Effector memory CD8-positive, alpha-beta T cell (primary cell): ENCODE measurements at regions not wholly inside any gene's neighbourhood (a gene's known extent, or its start where the extent isn't known, plus 50 kb on each side); places are given as distances from the start of the nearest gene placed in this dataset.
A peak's percentile ranks its signal among the peaks of the same experiment; 100 is the strongest.

Experiments used
- ATAC-seq: fragments of 150-1000 bp; cut with Tn5 transposase; replicated peaks from 2 replicates; pipeline ENCODE4 v1.10.0; 2021; ENCODE audit warnings: mild to moderate bottlenecking, moderate library complexity
- DNase-seq, 3 experiments: peaks; one replicate each; pipeline ENCODE4 v3.0.0; 2021
- H3K27ac Mint-ChIP-seq, 2 donors: one replicate each; pipeline ENCODE4 v1.8.0; 2022; ENCODE audit warnings: mild to moderate bottlenecking in 2 of 2, mixed read lengths in 2 of 2, moderate library complexity in 2 of 2
- H3K27me3 Mint-ChIP-seq, 2 donors: one replicate each; pipeline ENCODE4 v1.8.0; 2022; ENCODE audit warnings: mixed read lengths in 2 of 2
- H3K36me3 Mint-ChIP-seq: one replicate; pipeline ENCODE4 v1.8.0; 2022; ENCODE audit warnings: mild to moderate bottlenecking, moderate library complexity, mixed read lengths; ENCODE audit not compliant: insufficient read depth
- H3K4me1 Mint-ChIP-seq, 2 donors: one replicate each; pipeline ENCODE4 v1.8.0; 2022; ENCODE audit warnings: low read depth in 2 of 2, mixed read lengths in 2 of 2
- H3K4me3 Mint-ChIP-seq, 2 donors: one replicate each; pipeline ENCODE4 v1.8.0; 2022; ENCODE audit warnings: mild to moderate bottlenecking in 2 of 2, mixed read lengths in 2 of 2, moderate library complexity in 2 of 2
- H3K9me3 Mint-ChIP-seq, 2 donors: one replicate each; pipeline ENCODE4 v1.8.0; 2022; ENCODE audit warnings: mixed read lengths in 2 of 2

DNA sequence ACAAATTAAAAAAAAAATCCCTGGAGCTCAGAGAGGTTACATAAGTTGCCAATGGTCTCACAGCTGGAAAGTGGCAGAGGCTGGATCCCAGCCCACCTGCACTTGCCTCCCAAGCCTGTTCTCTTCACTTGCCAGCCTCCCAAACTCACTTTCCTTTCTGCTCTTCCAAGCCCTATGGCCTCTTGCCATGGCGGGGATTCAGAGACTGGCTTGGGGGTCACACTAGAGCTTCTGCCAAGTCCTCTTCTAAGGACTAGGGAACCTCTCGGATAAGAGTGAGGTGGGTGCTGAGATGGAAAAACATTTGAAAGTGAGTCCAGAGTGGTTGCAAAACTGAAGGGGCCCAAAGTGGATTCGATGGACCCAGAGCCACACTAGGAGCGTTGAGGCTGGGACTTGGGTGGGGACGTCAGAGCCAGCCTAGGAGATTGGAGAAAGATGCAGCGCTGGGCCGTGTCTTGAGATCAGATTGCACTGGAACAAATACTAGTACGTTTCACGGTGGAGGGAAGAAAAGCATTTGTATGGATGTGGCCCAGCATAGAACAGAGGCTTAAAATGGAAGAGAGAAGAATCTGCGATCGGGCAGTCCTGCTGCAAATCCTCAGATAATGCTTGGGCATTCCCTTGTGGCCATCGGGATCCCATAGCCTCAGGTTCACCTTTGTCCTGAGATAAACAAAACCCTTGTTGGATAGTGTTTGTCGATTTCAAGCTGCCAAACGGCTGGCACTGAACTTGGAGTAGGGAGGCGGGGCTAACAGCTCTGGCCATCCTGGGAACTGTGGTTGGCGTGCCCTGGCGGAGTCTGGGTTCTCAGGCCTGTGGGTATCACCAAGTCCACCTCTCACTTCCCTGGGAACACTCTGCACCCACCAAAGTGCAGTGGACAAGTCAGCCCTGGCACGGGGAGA lies 84.8 kb downstream of the ING1 start:
- Mint-ChIP-seq H3K27me3 (peaks cover 63 to 64% of the 10 kb centered on the region in 2 donors), H3K27ac (no peak overlapping the region), H3K36me3 (no peaks in the 10 kb centered on the region), H3K4me3 (no peak overlapping the region), H3K9me3 (no peaks in the 10 kb centered on the region), H3K4me1 (peaks cover 5 to 12% of the 10 kb centered on the region in 2 donors)
- no peak for ATAC-seq
- no peak for DNase-seq

DNA sequence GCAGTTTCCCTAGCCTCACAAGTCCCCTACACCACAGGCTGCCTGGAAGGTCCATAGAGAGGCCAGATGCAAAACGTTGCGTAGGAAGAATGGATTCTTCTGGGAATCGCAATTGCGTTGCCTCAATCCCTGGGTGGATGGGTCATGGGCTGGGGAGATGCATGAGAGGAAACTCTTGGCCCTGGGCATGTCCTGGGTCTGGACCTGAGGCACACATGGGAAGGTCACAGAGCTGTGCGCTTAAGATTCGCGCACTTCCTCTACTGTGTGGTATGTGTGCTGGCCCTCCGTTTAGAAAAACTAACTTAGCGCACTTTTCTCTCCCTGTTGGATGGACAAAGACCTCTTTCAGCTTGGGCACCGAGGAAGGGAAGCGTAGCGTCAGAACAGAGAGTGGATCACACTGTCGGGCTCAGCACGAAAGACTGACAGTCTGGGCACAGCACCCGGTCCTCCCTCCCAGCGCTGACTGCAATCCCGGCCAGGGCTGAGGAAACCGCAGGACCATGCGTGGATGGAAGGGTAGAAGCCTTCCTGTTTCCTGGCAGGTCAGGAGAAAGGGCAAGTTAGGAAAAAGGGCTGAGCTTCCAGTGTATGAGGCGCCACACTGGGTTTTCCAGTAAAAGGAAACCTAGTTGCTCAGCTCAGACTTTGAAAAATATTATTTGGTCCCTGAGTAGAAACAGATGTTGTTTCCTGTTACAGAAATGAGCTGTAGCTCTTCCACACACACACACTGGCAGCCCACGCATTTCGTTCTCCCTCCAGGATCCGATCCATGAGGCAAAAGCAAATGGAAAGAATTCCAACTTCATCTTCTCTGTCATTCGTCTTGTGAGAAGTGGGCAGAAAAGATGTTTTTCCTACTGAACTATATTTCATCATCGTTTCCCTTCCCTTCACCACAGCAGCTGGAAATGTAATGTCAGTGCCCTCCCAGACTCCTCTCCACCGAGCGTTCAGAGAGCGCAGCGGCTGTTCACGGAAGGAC lies 86.0 kb downstream of the ING1 start:
- H3K9me3 Mint-ChIP-seq: no peaks in the 10 kb centered on the region
- no peak overlapping the region for H3K4me3 Mint-ChIP-seq
- no peak for ATAC-seq
- H3K36me3 Mint-ChIP-seq: no peaks in the 10 kb centered on the region
- no peak for DNase-seq
- H3K4me1 Mint-ChIP-seq: peaks cover 5 to 12% of the 10 kb centered on the region in 2 donors
- peaks cover 63 to 69% of the 10 kb centered on the region in 2 donors for H3K27me3 Mint-ChIP-seq
- peak overlapping the region in 1 of 2 donors; percentile 41 for H3K27ac Mint-ChIP-seq

DNA sequence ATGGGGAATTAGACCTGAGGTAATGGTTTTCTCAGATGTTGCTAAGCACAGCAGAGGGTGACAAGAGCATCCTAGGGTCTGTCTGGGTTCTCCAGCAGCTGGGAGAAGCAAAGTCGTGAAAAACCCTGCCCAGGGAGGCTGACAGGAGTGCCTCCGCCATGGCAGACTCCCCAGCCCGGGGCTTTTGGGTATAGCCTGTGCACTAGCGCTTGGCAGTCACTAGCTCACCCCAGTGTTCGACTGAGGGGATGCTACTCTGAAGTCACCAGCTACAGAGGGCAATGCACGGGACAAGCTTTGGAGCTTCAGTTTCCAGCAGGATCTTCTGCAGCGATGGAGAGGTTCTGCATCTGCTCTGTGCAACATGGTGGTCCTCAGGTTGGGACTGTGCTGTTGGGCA lies 87.5 kb downstream of the ING1 start:
- ATAC-seq: peak; percentile 69
- Mint-ChIP-seq H3K36me3 (no peaks in the 10 kb centered on the region), H3K27me3 (peaks cover 66 to 73% of the 10 kb centered on the region in 2 donors), H3K4me1 (peaks cover 5 to 12% of the 10 kb centered on the region in 2 donors), H3K9me3 (no peaks in the 10 kb centered on the region), H3K27ac (no peak overlapping the region), H3K4me3 (no peak overlapping the region)
- DNase-seq: no peak

DNA sequence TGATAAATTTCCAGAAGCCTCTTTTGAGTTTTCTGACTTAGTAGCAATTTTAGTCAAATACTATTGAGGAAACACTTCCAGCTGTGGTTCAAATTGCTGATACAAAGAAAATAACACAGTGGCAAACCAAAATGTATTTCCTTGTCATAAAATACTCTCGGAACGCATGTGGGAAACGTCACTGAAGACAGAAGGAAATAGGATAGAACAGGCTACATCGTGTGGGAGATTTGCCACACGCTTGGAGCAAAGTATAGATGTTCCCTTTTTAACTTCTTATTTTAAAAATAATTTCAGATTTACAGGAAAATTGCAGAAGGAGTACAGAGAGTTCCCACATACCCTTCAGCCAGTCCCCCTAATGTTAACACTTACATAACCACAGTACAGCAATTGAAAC lies 88.8 kb downstream of the ING1 start:
- no peaks in the 10 kb centered on the region for H3K36me3 Mint-ChIP-seq
- H3K4me3 Mint-ChIP-seq: no peak overlapping the region
- H3K9me3 Mint-ChIP-seq: no peaks in the 10 kb centered on the region
- H3K4me1 Mint-ChIP-seq: peaks cover 5 to 12% of the 10 kb centered on the region in 2 donors
- peaks cover 64 to 73% of the 10 kb centered on the region in 2 donors for H3K27me3 Mint-ChIP-seq
- ATAC-seq (no peak), DNase-seq (no peak)
- no peak overlapping the region for H3K27ac Mint-ChIP-seq

DNA sequence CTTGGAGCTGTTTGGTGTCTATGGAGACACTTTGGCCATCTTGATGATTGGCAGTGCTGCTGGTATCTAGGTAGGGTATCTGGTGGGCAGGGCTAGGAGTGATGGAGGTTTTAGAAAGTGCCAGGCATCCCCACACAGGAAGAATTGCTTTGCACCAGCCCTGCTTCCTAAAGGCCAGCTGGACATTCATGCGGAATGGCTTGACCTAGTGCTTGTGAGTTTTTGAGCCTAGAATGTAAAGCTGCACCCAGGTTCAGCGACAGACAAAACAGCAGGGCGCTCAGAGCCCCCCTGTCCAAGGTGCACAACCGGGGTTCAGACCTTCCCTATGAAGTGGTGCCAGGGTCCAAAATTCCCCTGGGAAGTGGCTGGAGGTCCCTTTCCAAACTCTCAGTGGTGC lies 93.1 kb downstream of the ING1 start:
- no peak for ATAC-seq
- no peaks in the 10 kb centered on the region for H3K9me3 Mint-ChIP-seq
- peaks cover 0 to 4% of the 10 kb centered on the region in 2 donors for H3K4me1 Mint-ChIP-seq
- no peak overlapping the region for H3K27ac Mint-ChIP-seq
- H3K36me3 Mint-ChIP-seq: no peaks in the 10 kb centered on the region
- H3K27me3 Mint-ChIP-seq: peaks cover 58 to 67% of the 10 kb centered on the region in 2 donors
- DNase-seq: no peak
- no peak overlapping the region for H3K4me3 Mint-ChIP-seq

DNA sequence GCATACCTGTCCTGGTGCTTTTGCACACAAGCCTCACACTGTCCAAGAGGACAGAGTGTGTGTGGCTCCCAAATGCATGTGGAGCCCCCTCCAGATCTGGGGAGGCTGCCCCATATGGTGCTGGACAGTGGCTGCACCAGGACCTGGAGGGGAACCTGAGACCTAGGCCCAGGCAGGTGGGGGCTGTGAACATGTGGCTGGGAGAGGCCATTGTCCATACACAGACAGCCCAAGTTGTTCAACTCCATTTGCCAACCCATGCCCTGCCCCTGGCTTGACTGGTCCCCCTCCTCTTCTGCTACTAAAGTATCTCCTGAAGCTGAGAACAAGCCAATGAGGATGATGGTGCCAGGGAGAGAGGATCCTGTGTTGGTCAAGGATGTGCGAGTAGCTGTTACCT lies 94.0 kb downstream of the ING1 start:
- H3K36me3 Mint-ChIP-seq: no peaks in the 10 kb centered on the region
- no peak overlapping the region for H3K4me3 Mint-ChIP-seq
- no peaks in the 10 kb centered on the region for H3K9me3 Mint-ChIP-seq
- H3K27me3 Mint-ChIP-seq: peaks cover 61 to 71% of the 10 kb centered on the region in 2 donors
- H3K27ac Mint-ChIP-seq: no peak overlapping the region
- no peak for ATAC-seq
- peaks cover 6 to 8% of the 10 kb centered on the region in 2 donors for H3K4me1 Mint-ChIP-seq
- no peak for DNase-seq

DNA sequence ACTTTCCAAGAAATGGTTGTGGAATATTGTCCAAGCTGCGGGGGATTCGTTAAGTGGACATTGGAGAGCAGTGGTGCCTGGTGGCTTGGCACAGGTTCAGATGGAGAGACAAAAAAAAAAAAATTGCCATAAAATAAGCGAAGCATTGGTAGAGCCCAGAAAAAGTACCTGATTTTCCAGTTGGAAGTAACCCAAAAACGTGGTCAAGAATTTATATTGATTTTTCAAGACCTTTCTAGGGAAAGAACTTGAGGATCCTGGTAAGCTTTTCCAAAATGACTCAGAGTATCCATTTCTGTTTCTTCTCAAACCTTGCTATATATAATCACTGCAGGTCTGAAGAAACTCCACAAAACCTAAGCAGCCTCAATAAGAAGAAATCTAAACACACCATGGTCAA lies 94.6 kb downstream of the ING1 start:
- ATAC-seq (no peak), DNase-seq (no peak)
- peaks cover 7 to 8% of the 10 kb centered on the region in 2 donors for H3K4me1 Mint-ChIP-seq
- H3K27me3 Mint-ChIP-seq: peaks cover 66 to 73% of the 10 kb centered on the region in 2 donors
- no peaks in the 10 kb centered on the region for H3K9me3 Mint-ChIP-seq
- H3K36me3 Mint-ChIP-seq: no peaks in the 10 kb centered on the region
- no peak overlapping the region for H3K27ac Mint-ChIP-seq
- no peak overlapping the region for H3K4me3 Mint-ChIP-seq

DNA sequence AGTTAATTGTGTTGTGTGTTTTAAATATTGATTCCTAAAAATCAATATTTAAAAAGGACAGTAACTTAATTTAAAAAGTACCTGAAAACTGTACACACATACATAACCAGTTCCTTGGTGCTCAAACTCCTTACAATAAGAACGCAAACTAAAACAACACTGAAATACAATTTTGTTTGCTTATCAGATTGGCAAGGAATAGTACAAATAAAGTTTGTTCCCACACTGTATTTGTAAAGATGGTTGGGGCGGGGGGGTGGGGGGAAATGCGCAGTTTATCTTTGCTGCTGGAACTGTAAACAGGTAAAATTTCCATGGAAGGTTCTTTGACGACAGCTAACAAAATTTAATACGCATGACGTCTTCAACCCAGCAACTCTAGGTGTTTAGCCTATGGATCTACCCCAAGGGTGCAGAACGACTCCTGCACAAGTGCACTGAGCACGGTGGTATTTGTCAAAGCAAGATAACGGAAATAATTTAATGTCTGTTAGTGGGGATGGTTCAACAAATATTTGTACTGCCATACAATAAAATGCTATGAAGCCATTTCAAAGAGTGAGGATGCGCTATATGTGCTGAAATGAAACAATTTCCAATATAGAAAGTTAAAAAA lies 96.5 kb downstream of the ING1 start:
- no peaks in the 10 kb centered on the region for H3K36me3 Mint-ChIP-seq
- no peak overlapping the region for H3K4me3 Mint-ChIP-seq
- no peak for DNase-seq
- no peaks in the 10 kb centered on the region for H3K9me3 Mint-ChIP-seq
- H3K4me1 Mint-ChIP-seq: peaks cover 7 to 8% of the 10 kb centered on the region in 2 donors
- H3K27ac Mint-ChIP-seq: no peak overlapping the region
- peaks cover 67 to 80% of the 10 kb centered on the region in 2 donors for H3K27me3 Mint-ChIP-seq
- no peak for ATAC-seq

DNA sequence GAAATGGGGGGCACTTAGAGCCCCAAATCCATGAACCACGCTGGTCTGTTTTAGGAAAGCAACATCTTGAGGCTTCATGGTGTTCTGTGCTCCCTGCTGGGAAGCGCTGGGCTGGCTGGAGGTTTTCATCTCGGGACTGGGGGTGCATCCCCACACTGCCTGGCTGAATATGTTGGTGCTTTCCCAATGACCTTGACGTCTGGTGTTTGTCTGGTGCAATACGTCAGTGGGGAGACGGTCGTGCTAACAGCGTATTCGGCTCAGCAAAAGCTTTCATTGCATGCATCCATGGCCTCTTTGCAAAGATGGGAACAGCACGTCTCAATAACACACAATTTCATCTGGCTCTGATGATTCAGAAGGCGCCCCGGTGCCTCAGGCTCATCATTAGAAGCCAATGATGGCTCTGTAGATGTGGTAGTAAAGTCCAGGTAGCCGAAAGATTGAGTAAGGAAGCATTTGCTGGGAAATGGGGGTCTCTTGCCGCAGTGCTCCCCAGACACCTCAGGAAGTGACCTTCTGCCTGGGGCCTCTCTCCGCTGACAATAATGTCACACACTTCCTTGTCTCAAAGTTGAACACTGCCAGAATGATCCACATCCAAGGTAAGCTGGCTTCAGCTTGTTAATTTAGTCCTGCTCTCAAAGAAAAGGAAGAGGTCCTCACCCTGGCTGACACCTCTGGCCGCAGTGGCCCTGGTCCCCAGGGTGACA lies 97.7 kb downstream of the ING1 start:
- DNase-seq (no peak), ATAC-seq (no peak)
- Mint-ChIP-seq H3K27ac (no peak overlapping the region), H3K27me3 (peaks cover 56 to 70% of the 10 kb centered on the region in 2 donors), H3K36me3 (no peaks in the 10 kb centered on the region), H3K4me3 (no peak overlapping the region), H3K9me3 (no peaks in the 10 kb centered on the region), H3K4me1 (peaks cover 7 to 8% of the 10 kb centered on the region in 2 donors)

DNA sequence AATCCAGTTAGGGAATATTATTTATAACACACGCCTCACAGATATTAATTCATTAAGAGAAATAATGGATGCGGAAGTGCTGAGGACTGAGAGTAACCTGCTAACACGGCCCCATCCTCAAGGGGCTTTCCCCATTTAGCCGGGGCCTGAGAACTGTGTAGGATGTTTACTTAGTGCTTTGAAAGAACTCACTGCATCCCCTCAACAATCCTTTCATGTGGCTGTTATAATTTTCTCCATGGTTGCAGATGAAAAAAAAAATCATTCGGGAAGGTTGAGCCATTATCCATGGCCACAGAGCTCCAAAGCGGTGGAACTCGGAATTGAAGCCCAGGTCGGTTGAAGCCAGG lies 98.2 kb downstream of the ING1 start:
- Mint-ChIP-seq H3K9me3 (no peaks in the 10 kb centered on the region), H3K4me3 (peak overlapping the region; percentile 50 to 60), H3K4me1 (peaks cover 7 to 8% of the 10 kb centered on the region in 2 donors), H3K36me3 (no peaks in the 10 kb centered on the region), H3K27me3 (peaks cover 52 to 68% of the 10 kb centered on the region in 2 donors), H3K27ac (no peak overlapping the region)
- no peak for ATAC-seq
- DNase-seq: no peak

DNA sequence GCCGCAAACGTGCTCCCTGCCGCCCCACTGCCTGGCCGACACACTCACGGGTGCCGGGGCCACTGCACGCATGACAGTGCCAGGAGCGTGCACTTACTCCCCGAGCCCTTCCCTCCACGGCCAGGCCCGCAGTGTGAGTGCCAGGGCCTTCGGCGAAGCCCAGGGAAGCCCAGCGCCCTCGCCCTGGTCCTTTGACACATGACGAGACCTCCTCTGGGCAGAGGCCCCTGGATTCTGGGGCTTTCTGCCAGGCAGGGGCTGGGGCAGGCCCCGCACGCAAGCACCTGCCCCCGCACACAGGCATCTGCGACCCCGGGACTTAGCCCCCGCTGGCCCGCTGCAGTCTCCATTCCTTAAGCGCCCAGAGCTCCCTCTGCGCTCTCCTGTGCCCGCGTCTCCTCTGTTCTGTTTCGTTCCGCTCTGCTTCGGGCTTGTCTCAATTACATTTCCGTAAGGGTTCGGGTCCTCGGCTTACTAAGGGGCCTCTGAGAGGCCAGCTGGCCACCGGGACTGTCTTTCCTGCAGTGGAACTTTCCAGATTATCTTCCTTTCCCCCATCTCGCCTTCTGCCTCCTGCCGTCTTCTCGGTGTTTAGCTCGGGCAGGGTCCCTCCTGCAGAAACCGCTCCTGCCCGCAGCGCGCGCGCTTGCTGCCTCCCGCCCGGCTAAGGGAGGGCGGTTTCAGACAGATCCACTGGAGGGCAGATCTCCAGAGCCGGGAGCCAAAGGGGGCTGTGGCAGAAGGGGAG lies 98.8 kb downstream of the ING1 start:
- DNase-seq: no peak

More for the DNA sequence above, 98.8 kb downstream of the ING1 start:
- H3K27me3 Mint-ChIP-seq: peaks cover 47 to 67% of the 10 kb centered on the region in 2 donors
- peaks cover 7 to 8% of the 10 kb centered on the region in 2 donors for H3K4me1 Mint-ChIP-seq
- no peaks in the 10 kb centered on the region for H3K36me3 Mint-ChIP-seq
- no peaks in the 10 kb centered on the region for H3K9me3 Mint-ChIP-seq
- peak overlapping the region in 1 of 2 donors; percentile 38 for H3K27ac Mint-ChIP-seq
- H3K4me3 Mint-ChIP-seq: peak overlapping the region; percentile 50 to 60
- ATAC-seq: no peak
